IMR-90 (cell line): ENCODE measurements at regions not wholly inside any gene's neighbourhood (a gene's known extent, or its start where the extent isn't known, plus 50 kb on each side); places are given as distances from the start of the nearest gene placed in this dataset.

Experiments
- ATAC-seq: fragments of 200-7000 bp; cut with Tn5 transposase; 2 replicates; pipeline ENCODE4 v1.9.1; 2020; ENCODE audit warnings: low read depth, mild to moderate bottlenecking, moderate library complexity
- BruUV-seq: library from RNA; stranded (reverse); fragments of 400-500 nt; replicated peaks from 2 replicates; lab custom pipeline; 2021; lab: Mats Ljungman, UMichigan
- CTCF ChIA-PET: fragments of 300-600 bp; formaldehyde crosslinking; extraction: SDS; loops from one replicate; lab custom pipeline; 2021; ENCODE audit warnings: antibody characterized with exemption; lab: Yijun Ruan, JAX
- POLR2A ChIA-PET: fragments of 300-600 bp; sonication (Branson Sonifier 250); formaldehyde crosslinking; loops from one replicate; lab custom pipeline; 2022; ENCODE audit warnings: antibody characterized with exemption; ENCODE audit not compliant: unreplicated experiment; lab: Charles Lee
- DNase-seq: peaks from one replicate; pipeline ENCODE4 v3.0.0; 2013
- H2AFZ ChIP-seq: replicated peaks from 2 replicates; pipeline ENCODE3; 2013; ENCODE audit warnings: low read length, mild to moderate bottlenecking; ENCODE audit not compliant: poor library complexity
- H2AK5ac ChIP-seq: 2 replicates; pipeline ENCODE4 v1.6.1; 2013; ENCODE audit warnings: low read depth, low read length, inconsistent platforms
- H2AK9ac ChIP-seq: replicated peaks from 2 replicates; pipeline ENCODE3; 2013; ENCODE audit warnings: mild to moderate bottlenecking, low read depth, low read length, moderate library complexity; ENCODE audit not compliant: poor library complexity
- H2BK120ac ChIP-seq: 2 replicates; pipeline ENCODE4 v1.6.1; 2013; ENCODE audit warnings: low read depth, low read length, inconsistent platforms
- H2BK15ac ChIP-seq: 3 replicates; pipeline ENCODE4 v1.6.1; 2013; ENCODE audit warnings: low read depth, low read length, inconsistent platforms
- H2BK20ac ChIP-seq: 2 replicates; pipeline ENCODE4 v1.6.1; 2013; ENCODE audit warnings: low read depth, mild to moderate bottlenecking, inconsistent platforms, low read length, moderate library complexity
- H2BK5ac ChIP-seq: 2 replicates; pipeline ENCODE4 v1.6.1; 2013; ENCODE audit warnings: mild to moderate bottlenecking, low read depth, low read length, inconsistent platforms; ENCODE audit not compliant: poor library complexity, severe bottlenecking
- H3K14ac ChIP-seq: replicated peaks from 2 replicates; pipeline ENCODE4 v1.6.1; 2013; ENCODE audit warnings: low read depth, low read length, inconsistent platforms
- H3K18ac ChIP-seq: 2 replicates; pipeline ENCODE4 v1.6.1; 2013; ENCODE audit warnings: low read depth, low read length, control low read depth
- H3K23ac ChIP-seq: 2 replicates; pipeline ENCODE4 v1.6.1; 2013; ENCODE audit warnings: low read depth, low read length, inconsistent platforms
- H3K27ac ChIP-seq: 2 replicates; pipeline ENCODE4 v1.5.1; 2013; ENCODE audit warnings: mild to moderate bottlenecking, control low read depth, low read length; ENCODE audit not compliant: insufficient read depth
- H3K27me3 ChIP-seq: 2 replicates; pipeline ENCODE4 v1.6.1; 2013; ENCODE audit warnings: low read length; ENCODE audit not compliant: control insufficient read depth, insufficient read depth
- H3K36me3 ChIP-seq: 2 replicates; pipeline ENCODE4 v1.6.1; 2013; ENCODE audit warnings: low read length, mixed read lengths; ENCODE audit not compliant: control insufficient read depth, insufficient read depth
- H3K4ac ChIP-seq: 2 replicates; pipeline ENCODE4 v1.6.1; 2013; ENCODE audit warnings: low read depth, low read length, inconsistent platforms
- H3K4me1 ChIP-seq: 2 replicates; pipeline ENCODE4 v1.6.1; 2013; ENCODE audit warnings: low read length, mixed read lengths; ENCODE audit not compliant: control insufficient read depth, insufficient read depth
- H3K4me2 ChIP-seq: 2 replicates; pipeline ENCODE4 v1.6.1; 2013; ENCODE audit warnings: low read depth, mild to moderate bottlenecking, control low read depth, low read length, moderate library complexity
- H3K4me3 ChIP-seq: 2 replicates; pipeline ENCODE4 v1.5.1; 2013; ENCODE audit warnings: low read depth, mild to moderate bottlenecking, control low read depth, low read length, moderate library complexity; ENCODE audit not compliant: insufficient read depth
- H3K56ac ChIP-seq: 2 replicates; pipeline ENCODE4 v1.6.1; 2013; ENCODE audit warnings: low read length, inconsistent platforms; ENCODE audit not compliant: insufficient read depth; ENCODE audit errors: extremely low read depth
- H3K79me1 ChIP-seq, 2 experiments: 2 replicates each; pipeline ENCODE4 v1.6.1; 2013; ENCODE audit warnings: low read length in 2 of 2, inconsistent platforms in 1 of 2, low read depth in 1 of 2
- H3K9ac ChIP-seq: 2 replicates; pipeline ENCODE4 v1.6.1; 2013; ENCODE audit warnings: low read depth, low read length, control low read depth
- H3K9me1 ChIP-seq: 2 replicates; pipeline ENCODE4 v1.6.1; 2013; ENCODE audit warnings: low read length, inconsistent platforms; ENCODE audit not compliant: insufficient read depth
- H3K9me3 ChIP-seq: 2 replicates; pipeline ENCODE4 v1.6.1; 2013; ENCODE audit warnings: low read length; ENCODE audit not compliant: control insufficient read depth, insufficient read depth
- H4K20me1 ChIP-seq: 2 replicates; pipeline ENCODE4 v1.6.1; 2013; ENCODE audit warnings: low read length, inconsistent platforms; ENCODE audit not compliant: insufficient read depth
- H4K5ac ChIP-seq: 2 replicates; pipeline ENCODE4 v1.6.1; 2013; ENCODE audit warnings: mild to moderate bottlenecking, low read depth, low read length, control low read depth
- H4K8ac ChIP-seq, 2 experiments: 2 replicates each; pipeline ENCODE4 v1.6.1; 2013; ENCODE audit warnings: low read depth in 2 of 2, low read length in 2 of 2, control low read depth in 1 of 2, inconsistent platforms in 1 of 2
- H4K91ac ChIP-seq: 2 replicates; pipeline ENCODE4 v1.6.1; 2013; ENCODE audit warnings: low read depth, low read length, inconsistent platforms; ENCODE audit not compliant: insufficient read depth
- MXI1 ChIP-seq: IDR thresholded peaks from 2 replicates; pipeline ENCODE4 v1.6.1; 2012; ENCODE audit warnings: low read depth, mild to moderate bottlenecking, low read length, moderate library complexity, borderline replicate concordance
- WGBS, 2 experiments: methylation state at CpG; one replicate each; pipeline versions ENCODE4 v1.1.5 to v1.1.7; 2013; ENCODE audit warnings: missing lambda C conversion rate in 2 of 2; ENCODE audit not compliant: insufficient read length in 1 of 2; ENCODE audit errors: extremely low coverage in 2 of 2; 5-methylcytosine and 5-hydroxymethylcytosine counted together
- dilution Hi-C: fragments of 300-500 bp; cut with HindIII; formaldehyde crosslinking; loops from one replicate; pipeline ENCODE4 v1.14.3; 2018; ENCODE audit warnings: low sequenced_read_pairs; ENCODE audit not compliant: unreplicated experiment
- in situ Hi-C: fragments of 300-500 bp; cut with MboI; formaldehyde crosslinking; loops from 3 replicates; pipeline ENCODE4 v1.14.3; 2019; ENCODE audit warnings: low sequenced_read_pairs, inconsistent platforms, mixed read lengths
- intact Hi-C: fragments of 100-400 bp; cut with micrococcal nuclease; formaldehyde crosslinking; loops from 2 replicates; pipeline ENCODE4 v1.10.0; 2022

DNA sequence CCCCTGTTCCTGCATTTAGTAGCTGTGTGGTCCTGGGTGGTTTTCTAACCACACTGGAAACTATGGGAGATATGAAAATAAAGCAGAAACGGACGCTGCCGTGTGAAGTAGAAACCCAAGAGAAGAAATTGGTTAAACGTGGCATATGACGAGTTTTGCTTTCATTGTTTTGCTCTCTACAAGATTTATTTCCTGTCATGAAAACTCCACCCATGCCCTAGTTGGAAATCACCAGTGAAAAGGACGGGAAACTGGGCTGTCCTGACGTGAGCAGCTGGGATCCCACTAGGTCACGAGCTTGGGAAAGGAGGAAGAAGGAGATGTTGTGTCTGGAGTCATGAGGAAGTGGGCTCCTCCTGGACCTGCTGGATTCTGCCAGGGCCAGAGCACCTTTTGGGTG, 120.8 kb upstream of the GADD45A start:
- POLR2A ChIA-PET, result no interaction called here
- H3K4ac ChIP-seq, result no peak overlapping the region
- no peak for TF ChIP-seq MXI1
- no peak overlapping the region for H3K9ac ChIP-seq
- no peaks in the 10 kb centered on the region for H3K36me3 ChIP-seq
- no peaks in the 10 kb centered on the region for H3K9me3 ChIP-seq
- ATAC-seq (no peak), DNase-seq (peak; percentile 28)
- peak overlapping the region; percentile 15; the same call in 1 of the 3 replicates for H2BK15ac ChIP-seq
- no peak overlapping the region for H3K18ac ChIP-seq
- no peak overlapping the region for H2BK5ac ChIP-seq
- H3K4me1 ChIP-seq, result peaks cover 3% of the 10 kb centered on the region
- H2BK120ac ChIP-seq, result peak overlapping the region; percentile 43; the same call in 1 of the 2 replicates
- peak overlapping the region; percentile 58 for H2AK9ac ChIP-seq
- CTCF ChIA-PET, result no interaction called here
- dilution Hi-C loops, result no loop called here
- H3K14ac ChIP-seq, result no peak overlapping the region
- H3K27me3 ChIP-seq, result no peaks in the 10 kb centered on the region
- H3K4me3 ChIP-seq, result no peak overlapping the region
- no peak overlapping the region for H2BK20ac ChIP-seq
- no peak overlapping the region for H4K5ac ChIP-seq
- no peak overlapping the region for H3K27ac ChIP-seq
- H3K79me1 ChIP-seq, result no peaks in the 10 kb centered on the region
- H2AK5ac ChIP-seq, result no peak overlapping the region
- no peak overlapping the region for H3K56ac ChIP-seq
- BruUV-seq, result no TSS peak
- no peaks in the 10 kb centered on the region for H4K20me1 ChIP-seq
- no peak overlapping the region for H4K8ac ChIP-seq
- intact Hi-C loops, result no loop called here
- 0 out of 2 replicates have a peak overlapping the region, but pooled peaks have one; percentile 34 for H4K91ac ChIP-seq
- no peaks in the 10 kb centered on the region for H3K9me1 ChIP-seq
- no peak overlapping the region for H3K4me2 ChIP-seq
- in situ Hi-C loops, result loop anchor here (25.0 kb wide), 1 partner anchor 123 kb away; the partner anchor contains the start of gene GADD45A
- 83% methylated on average over 5 of the region's 8 CpGs; no CpG with 5 or more reads in 1 of the 2 experiments for WGBS, 2 experiments
- H2AFZ ChIP-seq, result peak overlapping the region; percentile 45
- no peak overlapping the region for H3K23ac ChIP-seq
